DMS79 treated with DMSO at 0.1 percent for 48 hours (cell line): ENCODE measurements at regions not wholly inside any gene's neighbourhood (a gene's known extent, or its start where the extent isn't known, plus 50 kb on each side); places are given as distances from the start of the nearest gene placed in this dataset.

ENCODE experiments used
- DNase-seq: peaks from one replicate; lab custom pipeline; 2025; lab: John Stamatoyannopoulos, UW

DNA sequence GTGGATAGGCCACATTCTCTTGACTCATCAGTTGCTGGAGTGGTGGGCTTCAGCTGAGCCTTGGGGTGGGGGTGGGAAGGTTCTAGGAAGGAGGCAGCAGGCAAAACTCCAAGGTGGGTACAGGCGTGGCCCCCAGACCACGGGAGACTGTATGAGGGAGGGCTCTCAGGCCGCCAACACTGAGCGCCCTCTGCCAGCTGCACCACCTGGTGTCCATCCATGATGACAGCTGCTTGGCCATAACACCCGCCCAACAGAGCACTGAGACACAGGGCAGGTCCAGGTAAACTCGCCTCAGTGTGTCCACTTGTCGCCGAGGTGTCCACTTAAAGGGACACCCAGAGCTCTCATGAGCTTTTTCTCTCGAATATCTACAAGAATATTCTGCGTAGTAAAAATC is 133.5 kb downstream of the C16orf95 start:
- no peak for DNase-seq

DNA sequence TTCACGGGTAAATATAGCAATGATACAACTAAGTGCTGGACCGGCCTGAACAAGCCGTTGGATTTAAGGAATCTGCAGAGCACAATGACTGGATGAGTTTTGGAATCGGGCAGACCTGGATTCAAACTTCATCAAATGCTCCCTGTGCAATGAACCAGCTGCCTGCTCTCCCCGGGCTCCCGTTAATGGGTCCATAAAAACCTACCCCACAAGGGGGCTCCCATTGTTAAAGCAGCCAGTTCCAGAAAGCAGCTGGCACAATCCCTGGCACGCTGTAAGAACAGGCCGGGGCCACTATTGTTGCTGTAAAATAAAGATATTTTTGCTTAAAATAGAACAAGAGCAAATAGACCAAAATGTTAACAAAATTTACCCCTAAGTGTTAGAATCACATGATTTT is 131.9 kb downstream of the C16orf95 start:
- no peak for DNase-seq

GRCh38 chr16:87185983-87186382 is 131.2 kb downstream of the C16orf95 start:
- no peak for DNase-seq

GRCh38 chr16:87186446-87186845 is 130.7 kb downstream of the C16orf95 start:
- DNase-seq: no peak

GRCh38 chr16:87186876-87187533 is 130.2 kb downstream of the C16orf95 start:
- no peak for DNase-seq

DNA sequence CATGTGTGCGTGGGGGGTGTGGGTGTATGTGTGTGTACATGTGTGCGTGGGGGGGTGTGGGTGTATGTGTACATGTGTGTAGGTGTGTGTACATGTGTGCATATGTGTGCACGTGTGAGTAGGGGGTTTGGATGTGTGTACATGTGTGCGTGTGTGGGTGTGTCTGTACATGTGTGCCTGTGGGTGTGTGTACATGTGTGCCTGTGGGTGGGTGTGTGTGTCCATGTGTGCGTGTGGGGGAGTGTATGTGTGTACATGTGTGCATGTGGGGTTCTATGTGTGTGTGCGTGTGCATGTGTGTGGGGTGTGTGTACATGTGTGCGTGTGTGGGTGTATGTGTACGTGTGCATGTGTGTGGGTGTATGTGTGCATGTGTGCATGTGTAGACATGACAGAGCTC is 129.1 kb downstream of the C16orf95 start:
- DNase-seq: no peak

DNA sequence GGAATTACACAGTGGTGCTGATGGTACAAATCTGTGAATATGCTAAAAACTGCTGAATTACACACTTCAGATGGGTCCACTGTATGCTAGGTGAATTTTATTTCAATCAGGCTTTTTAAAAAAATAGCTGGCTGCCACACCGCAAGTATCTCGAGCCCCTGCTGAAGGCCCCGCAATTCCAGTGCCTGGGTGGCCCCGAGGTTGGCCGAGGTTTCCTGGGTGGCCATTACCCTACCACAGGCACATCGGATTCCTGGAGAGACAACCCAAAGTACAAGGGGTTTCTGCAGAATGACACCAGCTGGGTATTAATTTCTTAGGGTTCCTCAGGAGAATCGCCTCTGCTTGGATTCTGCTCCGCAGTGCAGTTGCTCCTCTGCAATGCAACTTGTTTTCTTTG is 127.8 kb downstream of the C16orf95 start:
- no peak for DNase-seq

DNA sequence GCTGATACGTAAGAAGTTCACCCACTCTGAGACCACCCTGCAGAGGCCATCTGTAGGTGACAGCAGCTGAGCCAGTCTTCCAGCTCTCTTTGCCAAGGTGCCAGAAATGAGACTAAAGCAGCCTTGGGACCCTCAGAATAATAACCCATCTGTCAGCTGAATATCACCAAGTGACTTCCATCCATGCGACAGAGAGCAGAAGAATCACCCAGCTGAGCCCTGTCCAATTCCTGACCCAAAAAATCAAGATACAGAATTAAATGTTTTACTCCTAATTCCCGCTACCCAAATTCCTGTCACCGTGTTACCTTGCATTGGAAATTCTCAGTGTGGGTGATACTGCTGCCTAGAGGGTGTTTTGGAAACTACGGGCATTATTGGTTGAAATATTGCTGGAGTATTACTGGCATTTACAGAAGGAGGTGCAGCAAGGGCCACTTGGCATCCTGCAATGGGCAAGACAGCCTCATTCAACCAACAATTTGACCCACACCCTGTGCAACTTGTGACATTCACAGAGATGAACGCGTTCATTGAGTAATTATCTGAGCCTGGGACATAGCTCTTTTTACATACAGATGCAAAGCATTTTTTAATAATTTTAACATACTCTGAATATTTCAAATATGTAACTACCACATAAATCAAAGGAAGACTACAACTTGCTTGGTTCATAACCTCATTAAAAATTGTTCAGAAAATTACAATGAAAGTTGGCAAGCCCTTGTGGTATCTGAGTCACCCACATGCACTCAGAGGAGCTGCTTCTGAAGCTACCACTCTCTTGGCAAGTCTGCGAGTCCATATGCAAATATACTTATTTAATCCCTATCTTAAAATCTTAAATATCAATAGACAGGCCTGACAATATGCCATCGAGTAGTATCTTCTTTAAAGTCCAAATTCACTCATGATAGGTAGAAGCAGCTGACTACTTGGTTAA is 126.6 kb downstream of the C16orf95 start:
- no peak for DNase-seq

GRCh38 chr16:87192452-87193073 is 124.6 kb downstream of the C16orf95 start:
- no peak for DNase-seq

GRCh38 chr16:87194172-87194571 is 123.0 kb downstream of the C16orf95 start:
- DNase-seq: no peak

- no peak for DNase-seq
These were observed 122.0 kb downstream of the C16orf95 start for GRCh38 chr16:87195161-87195560.

- DNase-seq: no peak
These were observed 121.0 kb downstream of the C16orf95 start for GRCh38 chr16:87196231-87196630.

- no peak for DNase-seq
These were observed 120.5 kb downstream of the C16orf95 start for GRCh38 chr16:87196661-87197060.

DNA sequence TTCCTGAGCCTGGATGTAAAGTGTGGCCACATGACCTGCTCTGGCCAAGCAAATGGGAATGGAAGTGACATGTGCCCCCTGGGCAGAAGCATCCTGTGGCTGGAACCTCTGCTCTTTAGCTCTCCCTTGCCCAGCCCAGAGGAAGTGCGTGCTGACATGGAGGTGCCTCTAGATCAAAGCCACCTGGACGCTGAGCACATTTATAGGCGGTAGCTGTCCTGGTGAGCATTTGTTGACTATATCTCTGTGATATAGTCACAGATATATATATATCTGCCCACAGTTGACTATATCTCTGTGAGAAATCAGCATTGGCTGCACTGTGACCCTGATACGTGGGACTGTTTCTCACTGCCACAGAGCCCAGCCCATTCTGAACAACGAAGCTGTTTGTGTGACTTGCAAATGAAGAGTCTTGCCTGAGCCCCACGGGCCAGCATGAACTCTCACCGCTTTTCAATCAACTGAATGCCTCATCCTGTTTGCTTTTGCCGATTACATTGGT is 118.8 kb downstream of the C16orf95 start:
- DNase-seq: no peak

DNA sequence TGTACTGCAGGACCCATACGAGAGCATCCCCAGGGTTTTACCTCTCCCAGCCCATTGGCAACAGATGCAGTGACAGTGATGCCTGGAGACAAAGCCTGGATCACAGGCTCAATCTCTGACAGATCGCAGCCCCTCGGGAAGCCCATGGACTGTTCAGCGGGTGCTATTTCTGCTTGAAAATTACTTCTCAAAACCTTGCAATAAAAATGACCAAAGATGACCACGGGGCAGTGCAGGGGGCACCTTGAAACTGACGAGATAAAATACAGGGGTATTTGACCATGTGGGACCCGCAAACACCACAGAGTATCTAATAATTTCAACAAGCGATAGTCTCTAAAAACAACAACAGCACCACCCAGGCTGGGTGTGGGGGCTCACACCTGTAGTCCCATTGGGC is 118.3 kb downstream of the C16orf95 start:
- DNase-seq: no peak

GRCh38 chr16:87199379-87199778 is 117.8 kb downstream of the C16orf95 start:
- no peak for DNase-seq

DNA sequence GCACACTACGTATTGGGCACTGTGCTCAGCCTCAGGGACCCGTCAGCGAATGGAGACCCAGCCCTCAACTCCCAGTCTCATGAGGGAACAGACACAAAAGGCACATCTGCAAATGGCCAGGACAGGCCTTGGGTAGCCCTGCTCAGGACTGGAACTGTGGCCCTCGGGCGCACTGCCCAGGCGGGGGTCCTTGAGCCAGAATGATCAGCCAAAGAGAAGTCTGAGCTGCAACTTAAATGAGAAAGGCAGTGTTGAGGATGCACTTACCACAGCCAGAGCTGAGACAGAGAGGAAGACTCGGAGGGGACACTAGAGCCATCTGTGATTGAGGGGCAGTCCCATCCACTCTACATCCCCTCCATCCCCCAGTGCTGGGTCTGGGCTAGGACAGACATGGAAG is 117.3 kb downstream of the C16orf95 start:
- no peak for DNase-seq

DNA sequence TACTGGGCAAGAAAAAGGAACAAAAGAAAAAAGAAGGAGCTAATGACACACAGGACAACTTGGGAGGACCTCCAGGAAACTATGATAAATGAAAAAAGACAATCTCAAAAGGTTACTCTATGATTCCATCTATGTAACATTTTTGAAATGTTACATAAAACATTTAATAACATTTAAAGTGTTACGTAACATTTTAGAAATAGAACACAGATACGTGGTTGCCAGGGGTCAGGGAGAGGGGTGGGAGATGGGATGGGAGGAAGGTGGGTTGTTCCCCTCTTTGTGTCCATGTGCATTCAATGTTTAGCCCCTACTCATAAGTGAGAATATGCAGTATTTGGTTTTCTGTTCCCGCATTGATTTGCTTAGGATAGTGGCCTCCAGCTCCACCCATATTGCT is 116.6 kb downstream of the C16orf95 start:
- DNase-seq: no peak

DNA sequence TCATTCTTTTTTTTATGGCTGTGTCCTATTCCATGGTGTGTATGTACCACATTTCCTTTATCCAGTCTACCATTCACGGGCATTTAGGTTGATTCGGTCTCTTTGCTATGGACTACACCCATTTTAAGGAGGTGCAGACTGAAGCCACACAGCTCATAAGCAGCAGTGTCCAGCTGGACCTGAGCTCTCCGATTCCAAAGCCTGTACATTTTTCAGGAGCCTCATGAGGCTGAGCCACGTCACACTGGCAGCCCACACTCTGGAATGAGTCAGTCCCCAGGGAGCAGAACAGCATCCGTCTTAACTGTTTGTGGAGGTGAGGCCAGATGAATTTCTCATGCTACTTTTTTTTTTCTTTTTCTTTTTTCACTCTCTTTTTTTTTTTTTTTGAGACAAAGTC is 116.1 kb downstream of the C16orf95 start:
- no peak for DNase-seq

DNA sequence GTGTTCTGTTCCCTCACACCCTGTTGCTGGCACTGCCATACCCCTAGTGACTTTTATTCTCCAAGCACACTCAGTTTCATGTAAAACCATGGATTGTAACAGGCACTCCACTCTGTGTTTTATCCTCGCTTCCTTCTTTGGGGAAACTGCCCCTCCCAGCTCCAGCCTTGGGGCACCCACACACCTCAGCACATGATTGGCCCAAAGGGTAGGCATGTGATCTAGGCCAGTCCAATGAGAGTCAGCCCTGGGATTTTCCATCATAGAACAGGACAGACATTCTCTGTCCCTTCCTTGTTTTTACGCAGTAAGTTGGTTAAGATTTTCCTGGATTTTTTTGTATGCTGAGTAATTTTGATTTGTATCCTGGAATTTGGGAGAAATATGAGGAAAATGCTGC is 115.4 kb downstream of the C16orf95 start:
- no peak for DNase-seq

GRCh38 chr16:87202346-87202745 is 114.8 kb downstream of the C16orf95 start:
- no peak for DNase-seq

GRCh38 chr16:87203060-87203656 is 114.0 kb downstream of the C16orf95 start:
- no peak for DNase-seq
